Activated CD8-positive, alpha-beta T cell treated with anti-CD3 and anti-CD28 coated beads for 36 hours (primary cell): ENCODE measurements at regions not wholly inside any gene's neighbourhood (a gene's known extent, or its start where the extent isn't known, plus 50 kb on each side); places are given as distances from the start of the nearest gene placed in this dataset.

ENCODE experiments used
- ATAC-seq: fragments of 200-7000 bp; cut with Tn5 transposase; one replicate; pipeline ENCODE4 v1.10.0; 2021; ENCODE audit warnings: mild to moderate bottlenecking, moderate library complexity
- CTCF ChIA-PET: fragments of 350-600 bp; sonication (Branson Sonifier 250); formaldehyde crosslinking; loops from one replicate; lab custom pipeline; 2021; ENCODE audit warnings: antibody characterized with exemption; lab: Charles Lee
- POLR2A ChIA-PET: fragments of 350-600 bp; sonication (Branson Sonifier 250); formaldehyde crosslinking; loops from one replicate; lab custom pipeline; 2021; ENCODE audit warnings: antibody characterized with exemption; lab: Charles Lee
- DNase-seq: peaks from one replicate; pipeline ENCODE4 v3.0.0-alpha.2; 2020
- H3K27ac Mint-ChIP-seq: one replicate; pipeline ENCODE4 v1.8.0; 2021; ENCODE audit warnings: mild to moderate bottlenecking, mixed read lengths
- H3K27me3 Mint-ChIP-seq: one replicate; pipeline ENCODE4 v1.8.0; 2021; ENCODE audit warnings: mixed read lengths
- H3K36me3 Mint-ChIP-seq: one replicate; pipeline ENCODE4 v1.8.0; 2021; ENCODE audit warnings: low read depth, mixed read lengths
- H3K4me1 Mint-ChIP-seq: one replicate; pipeline ENCODE4 v1.8.0; 2021; ENCODE audit warnings: low read depth, mixed read lengths
- H3K4me3 Mint-ChIP-seq: one replicate; pipeline ENCODE4 v1.8.0; 2021; ENCODE audit warnings: mild to moderate bottlenecking, moderate library complexity, mixed read lengths
- H3K9me3 Mint-ChIP-seq: one replicate; pipeline ENCODE4 v1.8.0; 2021; ENCODE audit warnings: mixed read lengths
- CTCF ChIP-seq: fragments of 200-600 bp; IDR thresholded peaks from one replicate; pipeline ENCODE4 v1.8.0; 2022; ENCODE audit warnings: antibody characterized with exemption, mild to moderate bottlenecking
- intact Hi-C: fragments of 100-400 bp; cut with micrococcal nuclease; formaldehyde crosslinking; loops from one replicate; pipeline ENCODE4 v1.10.0; 2022

GRCh38 chr16:9334103-9334502 lies 242.7 kb downstream of the HAPSTR1 start:
- Mint-ChIP-seq H3K36me3 (no peaks in the 10 kb centered on the region), H3K27me3 (peaks cover 3% of the 10 kb centered on the region), H3K9me3 (no peaks in the 10 kb centered on the region), H3K4me3 (no peak overlapping the region), H3K4me1 (no peaks in the 10 kb centered on the region), H3K27ac (no peak overlapping the region)
- no peak for ATAC-seq
- intact Hi-C loops, result no loop called here
- ChIA-PET POLR2A (no interaction called here), CTCF (no interaction called here)
- no peak for TF ChIP-seq CTCF
- no peak for DNase-seq

- intact Hi-C loops, result no loop called here
Measured at GRCh38 chr16:9337308-9338032, 246.0 kb downstream of the HAPSTR1 start.

GRCh38 chr16:9338068-9338467 lies 246.6 kb downstream of the HAPSTR1 start:
- H3K4me3 Mint-ChIP-seq, result no peak overlapping the region
- H3K36me3 Mint-ChIP-seq, result no peaks in the 10 kb centered on the region
- no peak for TF ChIP-seq CTCF

More at GRCh38 chr16:9337308-9338032, 246.0 kb downstream of the HAPSTR1 start:
- Mint-ChIP-seq H3K36me3 (no peaks in the 10 kb centered on the region), H3K27me3 (peaks cover 2% of the 10 kb centered on the region), H3K9me3 (no peaks in the 10 kb centered on the region), H3K4me1 (no peaks in the 10 kb centered on the region), H3K27ac (no peak overlapping the region), H3K4me3 (no peak overlapping the region)
- CTCF ChIA-PET, result no interaction called here
- POLR2A ChIA-PET, result no interaction called here
- DNase-seq (no peak), ATAC-seq (no peak)
- no peak for TF ChIP-seq CTCF

GRCh38 chr16:9338510-9338909 lies 247.1 kb downstream of the HAPSTR1 start:
- H3K27ac Mint-ChIP-seq, result no peak overlapping the region
- CTCF ChIA-PET, result no interaction called here
- POLR2A ChIA-PET, result no interaction called here
- H3K36me3 Mint-ChIP-seq, result no peaks in the 10 kb centered on the region
- no peak overlapping the region for H3K4me3 Mint-ChIP-seq
- ATAC-seq (no peak), DNase-seq (no peak)
- H3K27me3 Mint-ChIP-seq, result peaks cover 2% of the 10 kb centered on the region
- H3K9me3 Mint-ChIP-seq, result no peaks in the 10 kb centered on the region
- intact Hi-C loops, result no loop called here
- H3K4me1 Mint-ChIP-seq, result no peaks in the 10 kb centered on the region
- TF ChIP-seq CTCF, result no peak

More at GRCh38 chr16:9338068-9338467, 246.6 kb downstream of the HAPSTR1 start:
- Mint-ChIP-seq H3K27me3 (peaks cover 2% of the 10 kb centered on the region), H3K9me3 (no peaks in the 10 kb centered on the region), H3K27ac (no peak overlapping the region), H3K4me1 (no peaks in the 10 kb centered on the region)
- CTCF ChIA-PET, result no interaction called here
- POLR2A ChIA-PET, result no interaction called here
- intact Hi-C loops, result no loop called here
- no peak for DNase-seq
- ATAC-seq, result no peak

GRCh38 chr16:9340526-9341256 lies 249.2 kb downstream of the HAPSTR1 start:
- Mint-ChIP-seq H3K27ac (no peak overlapping the region), H3K4me3 (no peak overlapping the region), H3K36me3 (no peaks in the 10 kb centered on the region), H3K4me1 (no peaks in the 10 kb centered on the region), H3K9me3 (no peaks in the 10 kb centered on the region), H3K27me3 (no peaks in the 10 kb centered on the region)
- ATAC-seq (no peak), DNase-seq (no peak)
- intact Hi-C loops, result no loop called here
- TF ChIP-seq CTCF, result no peak
- ChIA-PET CTCF (no interaction called here), POLR2A (no interaction called here)
